Cerebellar cortex (tissue), 1 donor: ENCODE measurements at regions not wholly inside any gene's neighbourhood (a gene's known extent, or its start where the extent isn't known, plus 50 kb on each side); places are given as distances from the start of the nearest gene placed in this dataset.

Experiments
- DNase-seq: peaks from one replicate; pipeline ENCODE4 v3.0.0-alpha.2; 2015; ENCODE audit warnings: low spot score

- DNase-seq = no peak
Observed at GRCh38 chr19:27694361-27695055, 1518.4 kb downstream of the UQCRFS1 start.

DNA sequence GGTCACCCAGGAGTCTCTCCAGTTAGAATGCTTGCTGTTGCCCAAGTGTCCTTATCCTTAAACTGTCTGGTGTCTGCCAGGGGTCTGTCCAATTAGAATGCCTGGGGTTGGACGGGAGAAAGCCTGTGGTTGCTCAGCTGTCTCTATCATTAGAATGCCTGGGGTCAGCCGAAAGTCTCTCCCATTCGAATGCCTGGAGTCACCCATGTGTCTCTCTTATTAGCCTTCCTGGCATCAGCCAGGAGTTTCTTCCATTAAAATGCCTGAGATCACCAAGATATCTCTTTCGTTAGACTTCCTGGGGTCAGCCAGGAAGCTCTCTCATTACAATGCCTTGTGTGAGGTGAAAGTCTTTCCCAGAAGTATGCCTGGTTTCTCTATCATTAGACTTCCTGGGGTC is 1521.0 kb downstream of the UQCRFS1 start:
- DNase-seq = peak; percentile 39

DNA sequence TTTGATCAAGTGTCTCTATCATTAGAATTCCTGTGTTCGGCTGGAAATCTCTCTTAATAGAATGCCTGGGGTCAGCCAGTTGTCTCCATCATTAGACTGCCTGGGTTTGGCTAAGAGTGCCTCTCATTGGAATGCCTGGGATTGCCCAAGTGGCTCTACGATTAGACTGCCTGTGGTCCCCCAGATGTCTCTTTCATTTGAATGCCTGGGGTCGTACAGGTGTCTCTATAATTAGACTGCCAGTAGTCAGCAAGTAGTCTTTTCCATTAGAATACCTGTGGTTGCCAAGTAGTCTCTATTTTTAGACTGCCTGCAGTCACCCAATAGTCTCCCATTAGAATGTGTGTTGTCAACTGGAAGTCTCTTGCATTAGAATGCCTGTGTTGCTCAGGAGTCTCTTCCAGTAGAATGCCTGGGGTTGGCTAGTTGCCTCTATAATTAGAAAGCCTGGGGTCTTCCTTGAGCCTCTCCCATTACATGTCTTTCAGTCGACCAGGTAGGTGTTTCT is 1523.2 kb downstream of the UQCRFS1 start:
- peak; percentile 39 for DNase-seq

GRCh38 chr19:27684293-27684692 is 1528.7 kb downstream of the UQCRFS1 start:
- DNase-seq = no peak

GRCh38 chr19:27681972-27682371 is 1531.0 kb downstream of the UQCRFS1 start:
- DNase-seq = no peak

DNA sequence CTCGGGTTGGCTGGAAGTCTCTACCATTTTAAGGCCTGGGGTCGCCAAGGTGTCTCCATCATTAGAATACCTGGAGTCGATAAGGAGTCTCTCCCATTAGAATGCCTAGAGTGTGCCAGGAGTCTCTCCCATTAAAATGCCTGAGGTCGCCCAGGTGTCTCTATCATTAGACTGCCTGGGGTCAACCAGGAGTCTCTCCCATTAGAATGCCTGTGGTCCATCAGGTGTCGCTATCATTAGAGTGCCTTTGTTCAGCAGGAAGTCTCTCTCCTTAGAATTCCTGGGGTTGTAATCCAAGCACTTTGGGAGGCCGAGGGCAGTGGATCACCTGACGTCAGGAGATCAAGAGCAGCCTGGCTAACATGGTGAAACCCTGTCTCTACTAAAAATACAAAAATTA is 1533.0 kb downstream of the UQCRFS1 start:
- no peak for DNase-seq

DNA sequence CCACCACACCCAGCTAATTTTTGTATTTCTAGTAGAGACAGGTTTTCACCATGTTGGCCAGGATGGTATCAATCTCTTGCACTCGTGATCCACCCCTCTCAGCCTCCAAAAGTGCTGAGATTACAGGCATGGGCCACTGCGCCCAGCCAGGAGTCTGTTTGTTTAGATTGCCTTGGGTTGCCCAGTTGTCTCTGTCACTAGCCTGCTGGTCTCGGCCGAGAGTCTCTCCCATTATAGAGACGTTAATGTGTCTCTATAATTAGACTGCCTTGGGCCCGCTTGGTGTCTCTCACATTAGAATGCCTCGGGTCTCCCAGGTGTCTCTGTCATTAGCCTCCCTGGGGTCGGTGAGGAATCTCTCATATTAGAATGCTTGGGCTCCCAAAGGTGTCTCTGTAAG is 1533.6 kb downstream of the UQCRFS1 start:
- no peak for DNase-seq

- no peak for DNase-seq
Observed at GRCh38 chr19:27676877-27677276, 1536.1 kb downstream of the UQCRFS1 start.

DNA sequence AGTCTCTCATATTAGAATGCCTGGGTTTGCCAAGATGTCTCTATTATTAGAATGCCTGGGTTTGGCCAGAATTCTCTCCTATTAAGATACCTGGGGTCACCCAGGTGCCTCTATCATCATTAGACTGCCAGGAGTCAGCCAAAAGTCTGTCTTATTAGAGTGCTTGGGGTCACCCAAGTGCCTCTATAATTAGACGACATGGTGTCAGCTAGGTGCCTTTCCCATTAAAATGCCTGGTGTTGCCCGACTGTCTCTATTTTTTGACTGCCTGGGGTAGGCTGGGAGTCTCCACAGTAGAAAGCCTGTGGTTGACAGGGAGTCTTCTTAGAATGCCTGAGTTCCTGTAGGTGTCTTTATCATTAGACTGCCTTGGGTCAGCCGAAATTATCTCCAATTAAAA is 1536.6 kb downstream of the UQCRFS1 start:
- no peak for DNase-seq

DNA sequence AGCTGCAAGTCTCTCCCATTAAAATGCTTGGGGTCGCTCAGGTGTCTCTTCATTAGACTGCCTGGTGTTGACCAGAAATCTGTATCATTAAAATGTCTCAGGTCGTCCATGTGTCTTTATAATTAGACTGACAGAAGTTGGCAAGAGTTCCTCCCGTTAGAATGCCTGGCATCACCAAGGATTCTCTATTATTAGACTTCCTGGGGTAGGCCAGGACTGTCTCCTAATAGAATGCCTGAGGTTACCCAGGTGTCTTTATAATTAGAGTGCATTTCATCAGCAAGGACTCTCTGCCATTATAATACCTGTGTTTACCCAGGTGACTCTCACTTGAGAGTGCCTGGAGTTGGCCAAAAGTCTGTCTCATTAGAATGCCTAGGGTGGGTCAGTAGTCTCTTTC is 1537.2 kb downstream of the UQCRFS1 start:
- DNase-seq = no peak

GRCh38 chr19:27674701-27675100 is 1538.2 kb downstream of the UQCRFS1 start:
- DNase-seq = no peak

GRCh38 chr19:27673986-27674385 is 1539.0 kb downstream of the UQCRFS1 start:
- no peak for DNase-seq

GRCh38 chr19:27672309-27673047 is 1540.5 kb downstream of the UQCRFS1 start:
- DNase-seq = no peak

GRCh38 chr19:27671876-27672275 is 1541.1 kb downstream of the UQCRFS1 start:
- DNase-seq = no peak

DNA sequence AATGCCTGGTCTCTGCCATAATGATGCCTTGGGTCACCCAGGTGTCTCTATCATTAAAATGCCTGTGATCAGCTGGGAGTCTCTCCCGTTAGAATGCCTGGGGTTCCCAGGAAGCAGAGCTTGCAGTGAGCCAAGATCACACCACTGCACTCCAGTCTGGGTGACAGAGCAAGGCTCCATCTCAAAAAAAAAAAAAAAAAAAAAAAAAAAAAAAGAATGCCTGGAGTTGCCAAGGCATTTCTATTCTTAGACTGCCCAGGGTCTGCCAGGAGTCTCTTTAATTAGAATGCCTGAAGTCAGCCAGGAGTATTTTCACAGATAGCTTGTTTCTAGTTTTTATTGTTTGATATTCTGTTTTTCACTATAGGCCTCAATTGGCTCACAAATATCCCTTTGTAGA is 1552.5 kb downstream of the UQCRFS1 start:
- DNase-seq = no peak

DNA sequence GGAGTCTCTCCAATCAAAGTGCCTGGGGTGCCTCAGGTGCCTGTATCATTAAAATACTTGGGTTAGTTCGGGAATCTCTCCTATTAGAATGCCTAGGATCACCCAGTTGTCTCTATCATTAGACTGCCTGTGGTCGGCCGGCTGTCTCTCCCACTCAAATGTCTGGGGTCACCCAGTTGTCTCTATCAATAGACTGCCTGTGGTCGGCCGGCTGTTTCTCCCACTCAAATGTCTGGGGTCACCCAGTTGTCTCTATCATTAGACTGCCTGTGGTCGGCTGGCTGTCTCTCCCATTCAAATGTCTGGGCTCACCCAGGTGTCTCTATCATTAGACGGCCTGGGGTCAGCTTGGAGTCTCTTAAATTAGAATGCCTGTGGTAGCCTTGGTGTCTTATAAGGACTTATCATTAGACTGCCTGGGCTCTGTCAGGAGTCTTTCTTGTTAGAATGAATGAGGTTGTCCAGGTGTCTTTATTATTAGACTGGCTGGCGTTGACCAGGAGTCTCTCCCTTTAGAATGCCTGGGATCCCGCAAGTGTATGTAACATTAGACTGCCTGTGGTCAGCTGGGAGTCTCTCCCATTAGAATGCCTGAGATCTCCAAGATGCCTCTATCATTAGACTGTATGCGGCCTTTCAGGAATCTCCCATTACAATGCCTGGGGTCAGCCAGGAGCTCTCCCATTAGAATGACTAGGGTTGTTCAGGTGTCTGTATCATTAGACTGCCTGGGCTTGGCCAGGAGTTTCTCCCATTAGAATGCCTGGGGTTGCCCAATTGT is 1555.5 kb downstream of the UQCRFS1 start:
- no peak for DNase-seq

GRCh38 chr19:27654266-27654990 is 1558.5 kb downstream of the UQCRFS1 start:
- no peak for DNase-seq

GRCh38 chr19:27652796-27653195 is 1560.2 kb downstream of the UQCRFS1 start:
- no peak for DNase-seq

GRCh38 chr19:27652281-27652680 is 1560.7 kb downstream of the UQCRFS1 start:
- no peak for DNase-seq

- no peak for DNase-seq
Observed at GRCh38 chr19:27647423-27647822, 1565.5 kb downstream of the UQCRFS1 start.

DNA sequence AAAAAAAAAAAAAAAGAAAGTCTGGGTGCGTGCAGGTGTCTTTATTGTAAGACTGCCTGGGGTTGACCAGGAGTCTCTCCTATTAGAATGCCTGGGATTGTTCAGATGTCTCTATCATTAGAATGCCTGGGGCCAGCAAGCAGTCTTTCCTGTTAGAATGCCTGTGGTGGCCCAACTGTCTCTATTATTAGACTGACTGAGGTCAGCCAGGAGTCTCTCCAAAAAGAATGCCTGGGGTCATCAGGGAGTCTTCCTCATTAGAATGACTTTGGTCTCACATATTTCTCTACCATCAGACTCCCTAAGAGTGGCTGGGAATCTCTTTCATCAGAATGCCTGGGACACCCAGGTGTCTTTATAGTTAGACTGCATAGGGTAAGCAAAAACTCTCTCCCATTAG is 1577.5 kb downstream of the UQCRFS1 start:
- DNase-seq = no peak

DNA sequence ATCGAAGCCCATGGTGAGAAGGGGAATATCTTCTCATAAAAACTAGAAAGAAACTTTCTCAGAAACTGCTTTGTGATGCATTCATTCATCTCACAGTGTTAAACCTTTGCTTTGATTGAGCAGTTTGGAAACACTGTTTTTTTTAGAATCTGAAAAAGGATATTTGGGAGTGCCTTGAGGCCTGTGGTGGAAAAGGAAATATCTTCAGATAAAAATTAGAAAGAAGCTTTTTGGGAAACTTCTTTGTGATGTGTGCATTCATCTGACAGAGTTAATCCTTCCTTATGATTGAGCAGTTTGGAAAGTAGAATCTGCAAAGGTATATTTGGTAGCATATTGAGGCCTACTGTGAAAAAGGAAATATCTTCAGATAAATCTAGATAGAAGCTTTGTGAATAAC is 1594.9 kb downstream of the UQCRFS1 start:
- DNase-seq = no peak
